HK-2 (cell line): ENCODE measurements at regions not wholly inside any gene's neighbourhood (a gene's known extent, or its start where the extent isn't known, plus 50 kb on each side); places are given as distances from the start of the nearest gene placed in this dataset.
"Not testable (repeated sequence)": the region's sequence is repeated elsewhere in the genome, so short reads cannot be mapped to it uniquely, and the experiment has no call there.

Experiments
- DNase-seq: peaks from one replicate; pipeline ENCODE4 v3.0.0-alpha.2; 2018; ENCODE audit not compliant: unreplicated experiment

- DNase-seq = not testable (repeated sequence)
Measured at GRCh38 chr5:126127371-126127770, 295.8 kb upstream of the GRAMD2B start.

GRCh38 chr5:126129431-126129830, 293.8 kb upstream of the GRAMD2B start:
- DNase-seq = no peak

- DNase-seq = no peak
Measured at GRCh38 chr5:126133424-126133823, 289.8 kb upstream of the GRAMD2B start.

- DNase-seq = no peak
Measured at GRCh38 chr5:126137891-126138280, 285.3 kb upstream of the GRAMD2B start.

GRCh38 chr5:126138281-126138931, 284.8 kb upstream of the GRAMD2B start:
- DNase-seq = no peak

- no peak for DNase-seq
Measured at GRCh38 chr5:126139086-126139485, 284.1 kb upstream of the GRAMD2B start.

- no peak for DNase-seq
Measured at GRCh38 chr5:126139773-126140172, 283.4 kb upstream of the GRAMD2B start.

- no peak for DNase-seq
Measured at GRCh38 chr5:126143622-126144021, 279.6 kb upstream of the GRAMD2B start.

GRCh38 chr5:126150319-126150718, 272.9 kb upstream of the GRAMD2B start:
- DNase-seq = not testable (repeated sequence)

- not testable (repeated sequence) for DNase-seq
Measured at GRCh38 chr5:126155298-126155697, 267.9 kb upstream of the GRAMD2B start.

GRCh38 chr5:126166368-126166767, 256.8 kb upstream of the GRAMD2B start:
- DNase-seq = no peak

- no peak for DNase-seq
Measured at GRCh38 chr5:126168785-126169184, 254.4 kb upstream of the GRAMD2B start.

GRCh38 chr5:126171916-126172315, 251.3 kb upstream of the GRAMD2B start:
- no peak for DNase-seq

GRCh38 chr5:126172812-126173211, 250.4 kb upstream of the GRAMD2B start:
- DNase-seq = no peak

- no peak for DNase-seq
Measured at GRCh38 chr5:126178521-126178920, 244.7 kb upstream of the GRAMD2B start.

GRCh38 chr5:126182971-126183695, 240.1 kb upstream of the GRAMD2B start:
- DNase-seq = no peak

- no peak for DNase-seq
Measured at GRCh38 chr5:126184474-126184873, 238.7 kb upstream of the GRAMD2B start.

- no peak for DNase-seq
Measured at GRCh38 chr5:126186210-126186609, 237.0 kb upstream of the GRAMD2B start.

- DNase-seq = no peak
Measured at GRCh38 chr5:126188804-126189203, 234.4 kb upstream of the GRAMD2B start.

- no peak for DNase-seq
Measured at GRCh38 chr5:126189231-126189630, 234.0 kb upstream of the GRAMD2B start.

- no peak for DNase-seq
Measured at GRCh38 chr5:126189862-126190261, 233.3 kb upstream of the GRAMD2B start.

- DNase-seq = no peak
Measured at GRCh38 chr5:126192226-126192625, 231.0 kb upstream of the GRAMD2B start.

GRCh38 chr5:126195410-126196100, 227.7 kb upstream of the GRAMD2B start:
- DNase-seq = no peak
